ENCODE measurements at regions not wholly inside any gene's neighbourhood (a gene's known extent, or its start where the extent isn't known, plus 50 kb on each side); places are given as distances from the start of the nearest gene placed in this dataset.

DNA sequence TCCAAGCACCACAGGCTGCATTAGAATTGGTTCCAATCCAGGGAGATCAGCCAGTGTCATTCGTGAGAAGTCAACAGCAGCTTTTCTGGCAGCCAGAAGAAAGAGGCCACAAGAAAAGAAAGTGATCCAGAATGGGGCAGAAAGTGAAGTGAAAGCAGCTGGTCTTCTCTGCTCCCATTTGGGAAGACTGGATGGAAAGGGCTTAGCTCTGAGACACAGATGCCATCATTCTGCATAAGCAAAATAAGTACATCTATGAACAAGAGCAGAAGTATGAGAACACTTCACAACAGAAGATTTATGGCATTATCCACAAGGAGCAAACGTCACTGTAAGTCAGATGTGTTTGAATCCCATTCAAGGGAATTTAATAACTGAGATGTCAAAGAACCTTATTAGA is 326.5 kb upstream of the ESRRG start:
- Histone ChIP-seq H3K36me3 (ENCODE audit: control insufficient read depth, low read length) (no peaks in the 10 kb centered on the region), H3K4me1 (ENCODE audit: control insufficient read depth, low read length) (no peaks in the 10 kb centered on the region), H3K27ac (ENCODE audit: low read depth, low read length) (no peak overlapping the region), H3K27me3 (ENCODE audit: control insufficient read depth, low read length) (no peaks in the 10 kb centered on the region), H3K9me3 (ENCODE audit: control insufficient read depth, insufficient read depth, low read length) (no peaks in the 10 kb centered on the region), H4K20me1 (ENCODE audit: control insufficient read depth, insufficient read depth, low read depth, low read length) (no peaks in the 10 kb centered on the region), H3K9me2 (replicated peaks; ENCODE audit: control insufficient read depth, low read length) (no peaks in the 10 kb centered on the region), H3K4me2 (ENCODE audit: low read length) (no peak overlapping the region), H3K4me3 (ENCODE audit: low read length) (no peak overlapping the region), H3F3A (ENCODE audit: control insufficient read depth, insufficient read depth) (no peaks in the 10 kb centered on the region), H3K79me2 (ENCODE audit: control insufficient read depth, low read length) (no peaks in the 10 kb centered on the region)
- TF ChIP-seq, protein P1, sequence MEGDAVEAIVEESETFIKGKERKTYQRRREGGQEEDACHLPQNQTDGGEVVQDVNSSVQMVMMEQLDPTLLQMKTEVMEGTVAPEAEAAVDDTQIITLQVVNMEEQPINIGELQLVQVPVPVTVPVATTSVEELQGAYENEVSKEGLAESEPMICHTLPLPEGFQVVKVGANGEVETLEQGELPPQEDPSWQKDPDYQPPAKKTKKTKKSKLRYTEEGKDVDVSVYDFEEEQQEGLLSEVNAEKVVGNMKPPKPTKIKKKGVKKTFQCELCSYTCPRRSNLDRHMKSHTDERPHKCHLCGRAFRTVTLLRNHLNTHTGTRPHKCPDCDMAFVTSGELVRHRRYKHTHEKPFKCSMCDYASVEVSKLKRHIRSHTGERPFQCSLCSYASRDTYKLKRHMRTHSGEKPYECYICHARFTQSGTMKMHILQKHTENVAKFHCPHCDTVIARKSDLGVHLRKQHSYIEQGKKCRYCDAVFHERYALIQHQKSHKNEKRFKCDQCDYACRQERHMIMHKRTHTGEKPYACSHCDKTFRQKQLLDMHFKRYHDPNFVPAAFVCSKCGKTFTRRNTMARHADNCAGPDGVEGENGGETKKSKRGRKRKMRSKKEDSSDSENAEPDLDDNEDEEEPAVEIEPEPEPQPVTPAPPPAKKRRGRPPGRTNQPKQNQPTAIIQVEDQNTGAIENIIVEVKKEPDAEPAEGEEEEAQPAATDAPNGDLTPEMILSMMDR (IDR thresholded peaks at IDR 0.05; ENCODE audit: low read depth, low read length, poor library complexity, severe bottlenecking), result no peak
- TF ChIP-seq EZH2phosphoT487 (IDR thresholded peaks at IDR 0.05; ENCODE audit: borderline replicate concordance, low read length), result no peak

DNA sequence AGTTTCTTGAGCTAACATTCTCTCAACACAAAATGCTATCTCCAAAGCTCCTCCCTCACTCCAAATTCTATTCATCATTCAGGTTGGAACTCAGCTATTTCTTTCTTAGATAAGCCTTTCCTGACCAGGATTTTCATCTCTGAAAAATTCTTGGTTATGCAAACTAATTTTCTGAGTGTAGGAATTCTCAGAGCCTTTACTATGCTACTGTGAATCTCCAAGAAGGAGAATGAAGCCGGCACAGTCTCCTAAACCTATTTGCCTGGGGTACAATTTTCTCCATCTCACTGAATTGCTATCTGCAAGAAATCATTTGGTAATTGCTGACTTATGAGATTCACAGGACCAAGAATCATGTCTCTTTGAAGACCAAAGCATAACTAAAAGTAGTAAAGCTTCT is 325.9 kb upstream of the ESRRG start:
- TF ChIP-seq EZH2phosphoT487 (IDR thresholded peaks at IDR 0.05; ENCODE audit: borderline replicate concordance, low read length), result no peak
- TF ChIP-seq, protein P1 (IDR thresholded peaks at IDR 0.05; ENCODE audit: low read depth, low read length, poor library complexity, severe bottlenecking), result no peak
- Histone ChIP-seq H3K4me2 (ENCODE audit: low read length) (no peak overlapping the region), H3F3A (ENCODE audit: control insufficient read depth, insufficient read depth) (no peaks in the 10 kb centered on the region), H3K9me2 (replicated peaks; ENCODE audit: control insufficient read depth, low read length) (no peaks in the 10 kb centered on the region), H3K36me3 (ENCODE audit: control insufficient read depth, low read length) (no peaks in the 10 kb centered on the region), H3K4me1 (ENCODE audit: control insufficient read depth, low read length) (no peaks in the 10 kb centered on the region), H3K27ac (ENCODE audit: low read depth, low read length) (no peak overlapping the region), H3K9me3 (ENCODE audit: control insufficient read depth, insufficient read depth, low read length) (no peaks in the 10 kb centered on the region), H3K27me3 (ENCODE audit: control insufficient read depth, low read length) (no peaks in the 10 kb centered on the region), H4K20me1 (ENCODE audit: control insufficient read depth, insufficient read depth, low read depth, low read length) (no peaks in the 10 kb centered on the region), H3K79me2 (ENCODE audit: control insufficient read depth, low read length) (no peaks in the 10 kb centered on the region), H3K4me3 (ENCODE audit: low read length) (no peak overlapping the region)

DNA sequence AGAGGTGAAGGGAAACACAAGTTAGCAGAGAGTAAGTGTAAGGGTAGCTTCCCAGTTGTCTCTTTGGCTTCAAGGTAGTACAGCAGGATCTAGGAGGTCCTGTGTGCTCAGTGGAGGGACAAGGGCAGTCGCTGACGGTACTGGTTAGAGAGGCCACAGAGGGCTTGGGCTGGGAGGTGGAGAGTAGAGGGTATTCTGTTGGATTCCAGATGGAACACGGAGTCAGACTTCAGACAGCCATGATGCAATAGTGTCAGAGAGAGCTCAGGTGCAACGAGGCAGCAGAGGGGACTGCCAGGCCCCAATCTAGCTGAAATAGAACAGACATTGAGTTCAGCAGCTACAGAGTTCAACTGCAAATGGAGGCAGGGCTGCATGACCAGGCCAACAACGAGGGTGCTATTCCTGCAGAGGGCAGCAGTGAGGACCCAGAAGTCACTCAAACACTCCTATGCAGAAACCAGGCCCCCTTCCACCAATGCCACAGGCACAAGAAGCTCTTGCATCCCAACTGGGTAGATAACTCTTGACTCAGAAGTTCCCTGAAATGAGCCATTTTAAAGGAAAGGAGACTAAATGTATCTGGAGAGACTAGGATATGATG is 325.0 kb upstream of the ESRRG start:
- H3K4me3 ChIP-seq (ENCODE audit: low read length), result no peak overlapping the region
- no peaks in the 10 kb centered on the region for H3K27me3 ChIP-seq (ENCODE audit: control insufficient read depth, low read length)
- H3K27ac ChIP-seq (ENCODE audit: low read depth, low read length), result no peak overlapping the region
- H3K4me2 ChIP-seq (ENCODE audit: low read length), result no peak overlapping the region
- H4K20me1 ChIP-seq (ENCODE audit: control insufficient read depth, insufficient read depth, low read depth, low read length), result no peaks in the 10 kb centered on the region
- H3K79me2 ChIP-seq (ENCODE audit: control insufficient read depth, low read length), result no peaks in the 10 kb centered on the region
- no peaks in the 10 kb centered on the region for H3K36me3 ChIP-seq (ENCODE audit: control insufficient read depth, low read length)
- H3K9me2 ChIP-seq (replicated peaks; ENCODE audit: control insufficient read depth, low read length), result no peaks in the 10 kb centered on the region
- no peaks in the 10 kb centered on the region for H3K4me1 ChIP-seq (ENCODE audit: control insufficient read depth, low read length)
- no peak for TF ChIP-seq EZH2phosphoT487 (IDR thresholded peaks at IDR 0.05; ENCODE audit: borderline replicate concordance, low read length)
- TF ChIP-seq, protein P1 (IDR thresholded peaks at IDR 0.05; ENCODE audit: low read depth, low read length, poor library complexity, severe bottlenecking), result peak; percentile 42
- H3K9me3 ChIP-seq (ENCODE audit: control insufficient read depth, insufficient read depth, low read length), result no peaks in the 10 kb centered on the region
- H3F3A ChIP-seq (ENCODE audit: control insufficient read depth, insufficient read depth), result no peaks in the 10 kb centered on the region

Data from DOHH2 (cell line).